ENCODE measurements at regions not wholly inside any gene's neighbourhood (a gene's known extent, or its start where the extent isn't known, plus 50 kb on each side); places are given as distances from the start of the nearest gene placed in this dataset.

DNA sequence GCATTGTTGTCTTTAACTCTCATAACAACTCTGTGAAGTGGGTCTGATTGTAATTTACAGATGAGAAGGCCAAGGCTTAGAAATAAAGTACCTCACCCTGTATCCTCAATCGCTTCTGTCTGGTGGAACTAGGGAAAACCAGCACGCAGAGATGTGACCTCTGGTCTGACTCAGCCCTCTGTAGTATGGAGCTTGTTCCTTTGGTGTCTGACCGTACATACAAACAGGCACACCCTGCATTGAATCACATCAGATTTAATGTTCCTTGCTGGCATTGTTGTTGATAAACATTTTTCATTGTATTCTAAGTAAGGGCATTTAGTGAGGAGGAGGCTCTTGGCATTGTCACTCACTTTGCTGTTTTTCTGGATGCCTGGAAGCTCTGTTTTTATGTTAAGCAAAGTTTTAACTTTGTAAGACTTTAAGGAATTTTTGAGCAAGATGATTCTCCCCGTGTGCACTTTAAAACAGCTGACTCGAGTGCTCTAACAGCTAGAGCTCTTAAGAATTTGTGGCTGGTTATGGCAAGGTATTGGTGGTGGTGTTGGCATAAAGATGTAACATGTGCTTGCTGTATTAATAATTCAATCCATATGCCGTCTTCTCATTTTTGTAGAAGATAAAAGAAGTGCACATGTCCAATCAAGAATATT lies 89.0 kb upstream of the SPATA13 start:
- TF ChIP-seq CTCF (IDR thresholded peaks at IDR 0.05; ENCODE audit: control insufficient read depth, insufficient read depth, low read depth, low read length, missing control alignments), result no peak
- no peak for DNase-seq (ENCODE audit: low read depth)
- no peak overlapping the region for H3K4me3 ChIP-seq (ENCODE audit: control insufficient read depth, low read depth, low read length)

DNA sequence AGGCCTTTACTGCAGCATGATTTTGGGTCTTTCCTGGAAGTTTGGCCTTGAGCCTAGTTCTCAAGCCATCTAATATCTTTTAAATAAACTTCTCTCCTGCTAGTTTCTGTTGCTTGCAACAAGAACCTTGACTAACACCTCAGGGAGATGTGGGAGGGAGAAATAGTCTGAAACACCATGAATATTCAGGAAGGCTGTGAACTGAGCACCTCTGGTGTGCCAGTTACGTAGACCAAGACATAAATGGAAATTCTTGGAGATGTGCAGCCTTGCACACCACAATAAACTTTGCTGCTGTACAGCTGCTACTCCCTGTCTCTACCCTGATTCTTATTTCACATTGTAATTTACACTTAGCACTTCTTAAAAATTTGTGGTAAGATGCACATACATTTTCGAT lies 86.9 kb upstream of the SPATA13 start:
- H3K4me3 ChIP-seq (ENCODE audit: control insufficient read depth, low read depth, low read length), result no peak overlapping the region
- no peak for DNase-seq (ENCODE audit: low read depth)
- TF ChIP-seq CTCF (IDR thresholded peaks at IDR 0.05; ENCODE audit: control insufficient read depth, insufficient read depth, low read depth, low read length, missing control alignments), result no peak

GRCh38 chr13:24074678-24075077 lies 85.8 kb upstream of the SPATA13 start:
- DNase-seq (ENCODE audit: low read depth), result no peak
- no peak overlapping the region for H3K4me3 ChIP-seq (ENCODE audit: control insufficient read depth, low read depth, low read length)
- no peak for TF ChIP-seq CTCF (IDR thresholded peaks at IDR 0.05; ENCODE audit: control insufficient read depth, insufficient read depth, low read depth, low read length, missing control alignments)

GRCh38 chr13:24075137-24075975 lies 85.2 kb upstream of the SPATA13 start:
- no peak for DNase-seq (ENCODE audit: low read depth)
- H3K4me3 ChIP-seq (ENCODE audit: control insufficient read depth, low read depth, low read length), result no peak overlapping the region
- TF ChIP-seq CTCF (IDR thresholded peaks at IDR 0.05; ENCODE audit: control insufficient read depth, insufficient read depth, low read depth, low read length, missing control alignments), result no peak

- H3K4me3 ChIP-seq (ENCODE audit: control insufficient read depth, low read depth, low read length), result no peak overlapping the region
- DNase-seq (ENCODE audit: low read depth), result no peak
- no peak for TF ChIP-seq CTCF (IDR thresholded peaks at IDR 0.05; ENCODE audit: control insufficient read depth, insufficient read depth, low read depth, low read length, missing control alignments)
Observed at GRCh38 chr13:24076109-24076508, 84.4 kb upstream of the SPATA13 start.

DNA sequence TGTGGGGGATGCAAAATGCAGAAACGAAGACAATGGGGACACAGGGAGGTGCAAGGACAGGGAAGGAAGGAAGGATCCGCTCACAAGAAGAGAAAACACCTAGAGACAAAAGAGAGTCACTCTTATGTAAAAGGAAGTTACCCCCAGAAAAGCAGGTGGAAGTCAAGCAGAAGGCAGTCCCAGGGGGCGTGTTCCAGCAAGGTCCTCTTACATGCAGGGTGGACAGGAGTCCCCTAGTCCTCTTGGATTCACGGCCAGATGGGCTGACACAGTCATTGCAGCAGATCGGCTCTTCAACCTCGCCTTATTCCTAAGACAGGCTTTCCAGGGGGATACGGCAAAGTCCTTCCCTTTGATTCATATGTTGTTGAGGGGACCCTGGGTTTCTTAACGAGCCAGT lies 83.9 kb upstream of the SPATA13 start:
- no peak for TF ChIP-seq CTCF (IDR thresholded peaks at IDR 0.05; ENCODE audit: control insufficient read depth, insufficient read depth, low read depth, low read length, missing control alignments)
- H3K4me3 ChIP-seq (ENCODE audit: control insufficient read depth, low read depth, low read length), result no peak overlapping the region

More for the DNA sequence above, 83.9 kb upstream of the SPATA13 start:
- DNase-seq (ENCODE audit: low read depth), result no peak

All from AG09309 (cell line).